Chondrocyte (in vitro differentiated cells): ENCODE measurements at regions not wholly inside any gene's neighbourhood (a gene's known extent, or its start where the extent isn't known, plus 50 kb on each side); places are given as distances from the start of the nearest gene placed in this dataset.
A peak's percentile ranks its signal among the peaks of the same experiment; 100 is the strongest.

Source experiments
- DNase-seq: peaks from one replicate; pipeline ENCODE4 v3.0.0; 2021; ENCODE audit warnings: mixed read lengths, low spot score
- H3K27ac Mint-ChIP-seq: one replicate; pipeline ENCODE4 v1.8.0; 2021; ENCODE audit warnings: mild to moderate bottlenecking, moderate library complexity, mixed read lengths; ENCODE audit not compliant: unreplicated experiment
- H3K27me3 Mint-ChIP-seq: 2 replicates; pipeline ENCODE4 v1.8.0; 2021; ENCODE audit warnings: low read depth, mixed read lengths
- H3K36me3 Mint-ChIP-seq: 2 replicates; pipeline ENCODE4 v1.8.0; 2021; ENCODE audit warnings: low read depth, mixed read lengths
- H3K4me1 Mint-ChIP-seq: 2 replicates; pipeline ENCODE4 v1.8.0; 2021; ENCODE audit warnings: low read depth, mild to moderate bottlenecking, mixed read lengths
- H3K4me3 Mint-ChIP-seq: one replicate; pipeline ENCODE4 v1.8.0; 2021; ENCODE audit warnings: mild to moderate bottlenecking, moderate library complexity, mixed read lengths; ENCODE audit not compliant: unreplicated experiment
- H3K9me3 Mint-ChIP-seq: 2 replicates; pipeline ENCODE4 v1.8.0; 2021; ENCODE audit warnings: low read depth, mixed read lengths
- TF ChIP-seq, protein P1 (sequence below): fragments of 200-600 bp; sonication (generic); IDR thresholded peaks from 2 replicates; pipeline ENCODE4 v1.5.0; 2021; ENCODE audit warnings: antibody characterized with exemption, mild to moderate bottlenecking, moderate library complexity

DNA sequence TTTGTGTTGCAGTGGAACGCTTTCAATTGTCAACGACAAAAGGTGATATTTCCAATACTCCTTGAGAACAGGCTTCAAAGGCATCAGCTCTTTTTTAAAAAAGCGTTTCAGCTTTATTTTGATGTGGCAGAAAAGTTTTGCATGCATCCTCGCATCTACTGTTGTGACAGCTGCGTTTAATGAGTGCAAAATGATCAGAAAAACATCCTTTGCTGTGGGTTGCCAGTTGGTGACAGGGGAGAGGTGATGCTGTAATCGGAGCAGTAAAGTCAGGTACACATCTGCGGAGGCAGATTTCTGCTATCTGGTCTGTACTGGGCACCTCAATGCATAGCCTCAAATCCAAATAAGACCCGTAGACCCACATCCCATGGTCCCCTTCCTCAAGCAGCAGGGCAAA, 91.9 kb upstream of the POU3F3 start:
- no peaks in the 10 kb centered on the region for H3K27me3 Mint-ChIP-seq
- peaks cover 46% of the 10 kb centered on the region for H3K4me1 Mint-ChIP-seq

DNA sequence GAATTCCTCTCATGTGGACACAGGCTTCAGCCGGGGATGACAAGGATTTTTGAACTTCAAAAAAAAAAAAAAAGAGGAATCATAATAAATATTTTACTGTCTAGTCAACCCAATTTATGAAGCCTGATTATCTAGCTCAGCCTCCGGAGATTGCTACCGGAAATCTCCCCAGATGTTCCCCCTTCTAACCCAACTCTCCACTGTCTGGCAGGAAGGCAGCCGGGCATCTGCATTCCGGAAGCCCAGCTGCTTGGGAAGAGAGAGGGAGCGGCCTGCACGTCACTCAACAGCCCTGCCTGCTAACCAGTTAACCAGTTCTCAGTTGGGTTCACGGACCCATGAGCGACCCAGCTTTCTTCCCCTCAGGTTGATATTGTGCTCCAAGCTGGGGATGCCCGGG, 87.2 kb upstream of the POU3F3 start:
- H3K27ac Mint-ChIP-seq: peak overlapping the region; percentile 92
- peaks cover 1% of the 10 kb centered on the region for H3K36me3 Mint-ChIP-seq
- no peak overlapping the region for H3K4me3 Mint-ChIP-seq
- TF ChIP-seq, protein P1, sequence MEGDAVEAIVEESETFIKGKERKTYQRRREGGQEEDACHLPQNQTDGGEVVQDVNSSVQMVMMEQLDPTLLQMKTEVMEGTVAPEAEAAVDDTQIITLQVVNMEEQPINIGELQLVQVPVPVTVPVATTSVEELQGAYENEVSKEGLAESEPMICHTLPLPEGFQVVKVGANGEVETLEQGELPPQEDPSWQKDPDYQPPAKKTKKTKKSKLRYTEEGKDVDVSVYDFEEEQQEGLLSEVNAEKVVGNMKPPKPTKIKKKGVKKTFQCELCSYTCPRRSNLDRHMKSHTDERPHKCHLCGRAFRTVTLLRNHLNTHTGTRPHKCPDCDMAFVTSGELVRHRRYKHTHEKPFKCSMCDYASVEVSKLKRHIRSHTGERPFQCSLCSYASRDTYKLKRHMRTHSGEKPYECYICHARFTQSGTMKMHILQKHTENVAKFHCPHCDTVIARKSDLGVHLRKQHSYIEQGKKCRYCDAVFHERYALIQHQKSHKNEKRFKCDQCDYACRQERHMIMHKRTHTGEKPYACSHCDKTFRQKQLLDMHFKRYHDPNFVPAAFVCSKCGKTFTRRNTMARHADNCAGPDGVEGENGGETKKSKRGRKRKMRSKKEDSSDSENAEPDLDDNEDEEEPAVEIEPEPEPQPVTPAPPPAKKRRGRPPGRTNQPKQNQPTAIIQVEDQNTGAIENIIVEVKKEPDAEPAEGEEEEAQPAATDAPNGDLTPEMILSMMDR: no peak
- no peaks in the 10 kb centered on the region for H3K27me3 Mint-ChIP-seq
- H3K9me3 Mint-ChIP-seq: peaks cover 14% of the 10 kb centered on the region
- no peak for DNase-seq
- peaks cover 44% of the 10 kb centered on the region for H3K4me1 Mint-ChIP-seq

More for the DNA sequence above, 91.9 kb upstream of the POU3F3 start:
- DNase-seq: no peak
- no peaks in the 10 kb centered on the region for H3K9me3 Mint-ChIP-seq
- TF ChIP-seq, protein P1: no peak
- H3K4me3 Mint-ChIP-seq: no peak overlapping the region
- H3K27ac Mint-ChIP-seq: no peak overlapping the region
- H3K36me3 Mint-ChIP-seq: peaks cover 1% of the 10 kb centered on the region

DNA sequence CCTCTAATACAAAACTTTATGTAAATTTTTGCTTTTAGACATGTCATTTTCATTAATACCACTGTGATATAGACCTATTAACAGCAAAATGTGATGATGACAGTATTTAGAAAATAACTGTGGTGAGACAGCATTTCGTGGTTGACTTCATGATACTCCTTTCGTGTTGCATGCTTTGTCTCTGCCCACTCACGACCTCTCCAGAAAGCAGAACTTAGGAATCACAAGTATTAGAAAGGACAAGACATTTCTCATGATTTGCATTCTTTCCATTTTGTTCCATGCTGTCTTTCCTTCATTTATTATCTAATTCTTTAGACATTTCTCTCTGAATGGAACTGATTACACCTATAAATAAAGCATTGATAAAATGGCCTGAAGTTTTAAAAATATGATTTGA, 85.2 kb upstream of the POU3F3 start:
- H3K4me1 Mint-ChIP-seq: peaks cover 51% of the 10 kb centered on the region
- peaks cover 14% of the 10 kb centered on the region for H3K9me3 Mint-ChIP-seq
- H3K27me3 Mint-ChIP-seq: no peaks in the 10 kb centered on the region
- no peak for DNase-seq
- peak overlapping the region; percentile 86 for H3K27ac Mint-ChIP-seq
- H3K36me3 Mint-ChIP-seq: peaks cover 1% of the 10 kb centered on the region
- TF ChIP-seq, protein P1: no peak
- H3K4me3 Mint-ChIP-seq: no peak overlapping the region

- peaks cover 53% of the 10 kb centered on the region for H3K4me1 Mint-ChIP-seq
- DNase-seq: no peak
- TF ChIP-seq, protein P1: no peak
- H3K4me3 Mint-ChIP-seq: no peak overlapping the region
- H3K36me3 Mint-ChIP-seq: peaks cover 1% of the 10 kb centered on the region
- H3K27me3 Mint-ChIP-seq: no peaks in the 10 kb centered on the region
- peak overlapping the region; percentile 86 for H3K27ac Mint-ChIP-seq
- H3K9me3 Mint-ChIP-seq: peaks cover 14% of the 10 kb centered on the region
These were observed 84.8 kb upstream of the POU3F3 start for GRCh38 chr2:104769096-104769495.

GRCh38 chr2:104772996-104773395, 80.9 kb upstream of the POU3F3 start:
- Mint-ChIP-seq H3K4me3 (no peak overlapping the region), H3K27me3 (no peaks in the 10 kb centered on the region), H3K4me1 (peaks cover 36% of the 10 kb centered on the region), H3K27ac (no peak overlapping the region), H3K9me3 (peaks cover 14% of the 10 kb centered on the region), H3K36me3 (no peaks in the 10 kb centered on the region)
- TF ChIP-seq, protein P1: no peak
- no peak for DNase-seq
